H1 (cell line): ENCODE measurements at regions not wholly inside any gene's neighbourhood (a gene's known extent, or its start where the extent isn't known, plus 50 kb on each side); places are given as distances from the start of the nearest gene placed in this dataset.

Experiments
- CTCF ChIA-PET: fragments of 300-600 bp; sonication (Branson Sonifier 250); formaldehyde crosslinking; loops from one replicate; lab custom pipeline; 2021; ENCODE audit not compliant: partially characterized antibody; lab: Charles Lee
- POLR2A ChIA-PET: fragments of 300-600 bp; sonication (Branson Sonifier 250); formaldehyde crosslinking; loops from one replicate; lab custom pipeline; 2021; ENCODE audit warnings: inconsistent platforms; ENCODE audit not compliant: partially characterized antibody; lab: Charles Lee
- DNase-seq, 2 experiments: peaks; one replicate each; pipeline versions ENCODE4 v3.0.0 to v3.0.0-alpha.2; 2010 to 2022; ENCODE audit warnings: low spot score in 2 of 2, low read depth in 1 of 2, mixed read lengths in 1 of 2
- FAIRE-seq: peaks from 2 replicates; lab custom pipeline; 2011; peaks lifted over from hg19 to GRCh38; lab: Jason Lieb, UNC
- H2AFZ ChIP-seq: 2 replicates; pipeline ENCODE4 v1.8.1; 2012; ENCODE audit warnings: low read length, inconsistent platforms
- H2AK5ac ChIP-seq: 2 replicates; pipeline ENCODE4 v1.6.1; 2013; ENCODE audit warnings: low read depth, low read length
- H2BK120ac ChIP-seq: replicated peaks from 2 replicates; pipeline ENCODE3; 2013; ENCODE audit warnings: low read depth, low read length, inconsistent platforms
- H2BK12ac ChIP-seq: 2 replicates; pipeline ENCODE4 v1.6.1; 2013; ENCODE audit warnings: low read depth, low read length
- H2BK15ac ChIP-seq: 2 replicates; pipeline ENCODE4 v1.6.1; 2013; ENCODE audit warnings: low read length
- H2BK20ac ChIP-seq: 2 replicates; pipeline ENCODE4 v1.6.1; 2013; ENCODE audit warnings: low read length
- H2BK5ac ChIP-seq: 2 replicates; pipeline ENCODE4 v1.6.1; 2013; ENCODE audit warnings: low read depth, low read length
- H3K14ac ChIP-seq: 2 replicates; pipeline ENCODE4 v1.6.1; 2013; ENCODE audit warnings: inconsistent platforms; ENCODE audit not compliant: insufficient read length
- H3K18ac ChIP-seq: 2 replicates; pipeline ENCODE4 v1.6.1; 2013; ENCODE audit warnings: low read length; ENCODE audit errors: extremely low read depth
- H3K23ac ChIP-seq: 2 replicates; pipeline ENCODE4 v1.6.1; 2013; ENCODE audit warnings: inconsistent platforms; ENCODE audit not compliant: insufficient read length
- H3K23me2 ChIP-seq: 2 replicates; pipeline ENCODE4 v1.6.1; 2013; ENCODE audit warnings: low read depth, low read length
- H3K27ac ChIP-seq: 2 replicates; pipeline ENCODE4 v1.6.1; 2011; ENCODE audit warnings: low read depth, low read length, inconsistent platforms
- H3K27me3 ChIP-seq, 4 experiments: replicated peaks in 1 of 4; 1 replicate in 1 of 4; 2 replicates in 3 of 4; pipeline versions ENCODE4 v1.6.1 to v1.8.1; 2011 to 2013; ENCODE audit warnings: low read length in 3 of 4, mild to moderate bottlenecking in 3 of 4, inconsistent platforms in 2 of 4, mixed read lengths in 2 of 4, moderate library complexity in 1 of 4; ENCODE audit not compliant: control insufficient read depth in 3 of 4, insufficient read depth in 3 of 4; ENCODE audit errors: extremely low read depth in 1 of 4
- H3K36me3 ChIP-seq, 4 experiments: 2 replicates each; pipeline versions ENCODE4 v1.6.1 to v1.8.1; 2011 to 2013; ENCODE audit warnings: mild to moderate bottlenecking in 4 of 4, low read length in 3 of 4, moderate library complexity in 2 of 4, control low read depth in 1 of 4, inconsistent platforms in 1 of 4; ENCODE audit not compliant: insufficient read depth in 4 of 4, control insufficient read depth in 2 of 4
- H3K4ac ChIP-seq: replicated peaks from 2 replicates; pipeline ENCODE3; 2013; ENCODE audit warnings: low read length, low read depth, mixed read lengths, inconsistent platforms; ENCODE audit not compliant: insufficient read length
- H3K4me1 ChIP-seq, 4 experiments: replicated peaks in 1 of 4; 1 replicate in 1 of 4; 2 replicates in 3 of 4; pipeline versions ENCODE4 v1.6.1 to v1.8.1; 2011 to 2013; ENCODE audit warnings: low read length in 3 of 4, inconsistent platforms in 2 of 4, mixed read lengths in 1 of 4; ENCODE audit not compliant: insufficient read depth in 4 of 4, control insufficient read depth in 3 of 4
- H3K4me2 ChIP-seq, 2 experiments: 2 replicates each; pipeline versions ENCODE4 v1.6.1 to v1.8.1; 2011 to 2013; ENCODE audit warnings: low read depth in 2 of 2, low read length in 2 of 2, control low read depth in 1 of 2, inconsistent platforms in 1 of 2, mild to moderate bottlenecking in 1 of 2; ENCODE audit not compliant: insufficient read depth in 1 of 2
- H3K4me3 ChIP-seq, 4 experiments: fragments of 200-600, 300-600 bp in 1 of 4; sonication (generic), shearing (Covaris generic), sonication (Bioruptor Twin) in 1 of 4; 2 replicates each; pipeline versions ENCODE4 v1.5.1 to v1.8.1; 2011 to 2016; ENCODE audit warnings: low read length in 4 of 4, low read depth in 3 of 4, control low read depth in 2 of 4, inconsistent platforms in 2 of 4, mild to moderate bottlenecking in 2 of 4, mixed read lengths in 1 of 4, moderate library complexity in 1 of 4; ENCODE audit not compliant: insufficient read depth in 2 of 4; ENCODE audit errors: extremely low read depth in 1 of 4
- H3K56ac ChIP-seq: replicated peaks from 2 replicates; pipeline ENCODE3; 2013; ENCODE audit warnings: low read depth, mild to moderate bottlenecking, mixed read lengths, low read length, inconsistent platforms; ENCODE audit not compliant: insufficient read length
- H3K79me1 ChIP-seq: 2 replicates; pipeline ENCODE4 v1.6.1; 2013; ENCODE audit warnings: low read depth, low read length, control low read depth
- H3K79me2 ChIP-seq, 2 experiments: 2 replicates each; pipeline versions ENCODE4 v1.6.1 to v1.8.1; 2012 to 2013; ENCODE audit warnings: low read length in 2 of 2, mild to moderate bottlenecking in 2 of 2, inconsistent platforms in 1 of 2; ENCODE audit not compliant: insufficient read depth in 2 of 2, control insufficient read depth in 1 of 2
- H3K9ac ChIP-seq, 4 experiments: replicated peaks in 1 of 4; 1 replicate in 1 of 4; 2 replicates in 3 of 4; pipeline versions ENCODE4 v1.6.1 to v1.8.1; 2011 to 2013; ENCODE audit warnings: low read depth in 3 of 4, low read length in 3 of 4, control low read depth in 2 of 4, mild to moderate bottlenecking in 2 of 4, moderate library complexity in 2 of 4, inconsistent platforms in 1 of 4; ENCODE audit errors: extremely low read depth in 1 of 4
- H3K9me3 ChIP-seq, 2 experiments: 2 replicates each; pipeline versions ENCODE4 v1.6.1 to v1.8.1; 2012 to 2013; ENCODE audit warnings: mild to moderate bottlenecking in 2 of 2, moderate library complexity in 2 of 2, control low read depth in 1 of 2, inconsistent platforms in 1 of 2, low read depth in 1 of 2, low read length in 1 of 2, mixed read lengths in 1 of 2; ENCODE audit not compliant: insufficient read depth in 2 of 2
- H4K20me1 ChIP-seq, 2 experiments: replicated peaks in 1 of 2; 2 replicates each; pipeline versions ENCODE3 to v1.8.1; 2011 to 2013; ENCODE audit warnings: inconsistent platforms in 2 of 2, low read length in 2 of 2, mild to moderate bottlenecking in 1 of 2; ENCODE audit not compliant: insufficient read depth in 2 of 2, control insufficient read depth in 1 of 2
- H4K5ac ChIP-seq: 2 replicates; pipeline ENCODE4 v1.6.1; 2013; ENCODE audit warnings: low read length, low read depth, mixed read lengths, inconsistent platforms; ENCODE audit not compliant: insufficient read length
- H4K8ac ChIP-seq: 2 replicates; pipeline ENCODE4 v1.8.0; 2013; ENCODE audit warnings: mild to moderate bottlenecking, moderate library complexity, low read length, inconsistent platforms; ENCODE audit not compliant: insufficient read depth; ENCODE audit errors: extremely low read depth
- H4K91ac ChIP-seq: replicated peaks from 2 replicates; pipeline ENCODE3; 2013; ENCODE audit warnings: low read length, mixed read lengths, inconsistent platforms; ENCODE audit not compliant: insufficient read length
- BRCA1 ChIP-seq: IDR thresholded peaks from 2 replicates; pipeline ENCODE4 v1.6.1; 2012; ENCODE audit warnings: low read depth, low read length, improper control_type of control experiment
- CBX8 ChIP-seq: fragments of 300-800, 300-1000 bp; sonication (generic); IDR thresholded peaks from 2 replicates; pipeline ENCODE4 v1.7.1; 2016; ENCODE audit warnings: low read depth, low read length, borderline replicate concordance
- CHD2 ChIP-seq: IDR thresholded peaks from 2 replicates; pipeline ENCODE4 v1.6.1; 2012; ENCODE audit warnings: low read length, improper control_type of control experiment
- CTBP2 ChIP-seq: IDR thresholded peaks from 2 replicates; pipeline ENCODE4 v1.7.0; 2011; ENCODE audit warnings: borderline replicate concordance, mild to moderate bottlenecking, moderate library complexity, mixed read lengths, low read length; ENCODE audit not compliant: insufficient read depth, insufficient read length
- JUN ChIP-seq: IDR thresholded peaks from 2 replicates; pipeline ENCODE4 v1.6.1; 2011; ENCODE audit warnings: low read depth, mild to moderate bottlenecking, improper control_type of control experiment, low read length
- JUND ChIP-seq: IDR thresholded peaks from 2 replicates; pipeline ENCODE4 v1.6.1; 2011; ENCODE audit warnings: mild to moderate bottlenecking, improper control_type of control experiment, low read length
- MAFK ChIP-seq: IDR thresholded peaks from 2 replicates; pipeline ENCODE4 v1.6.1; 2012; ENCODE audit warnings: low read depth, mild to moderate bottlenecking, improper control_type of control experiment, low read length
- NANOG ChIP-seq: IDR thresholded peaks from 2 replicates; pipeline ENCODE4 v1.6.1; 2011; ENCODE audit warnings: low read length, low read depth, mild to moderate bottlenecking, inconsistent platforms; ENCODE audit not compliant: insufficient read depth, poor library complexity, severe bottlenecking
- RFX5 ChIP-seq: IDR thresholded peaks from 2 replicates; pipeline ENCODE4 v1.6.1; 2011; ENCODE audit warnings: low read depth, low read length, improper control_type of control experiment, borderline replicate concordance
- TCF12 ChIP-seq: IDR thresholded peaks from 2 replicates; pipeline ENCODE4 v1.6.1; 2011; ENCODE audit warnings: low read depth, mild to moderate bottlenecking, low read length
- TEAD4 ChIP-seq: IDR thresholded peaks from 2 replicates; pipeline ENCODE4 v1.6.1; 2012; ENCODE audit warnings: low read depth, low read length, inconsistent platforms, mixed read lengths
- WGBS, 2 experiments: shearing (Covaris generic) in 1 of 2; methylation state at CpG; one replicate each; pipeline versions ENCODE4 v1.1.6 to v1.1.7; 2013 to 2015; ENCODE audit warnings: low lambda C conversion rate in 2 of 2, mixed read lengths in 2 of 2, inconsistent platforms in 1 of 2, low coverage in 1 of 2, missing lambda C conversion rate in 1 of 2; ENCODE audit not compliant: insufficient replicate concordance in 2 of 2, insufficient coverage in 1 of 2, insufficient read length in 1 of 2; ENCODE audit errors: extremely low coverage in 1 of 2, missing lambda C conversion rate in 1 of 2; 5-methylcytosine and 5-hydroxymethylcytosine counted together
- TF ChIP-seq, protein P1 (sequence below): IDR thresholded peaks from 2 replicates; pipeline ENCODE4 v1.6.1; 2011; ENCODE audit warnings: low read depth, mild to moderate bottlenecking, low read length; ENCODE audit not compliant: insufficient read depth

DNA sequence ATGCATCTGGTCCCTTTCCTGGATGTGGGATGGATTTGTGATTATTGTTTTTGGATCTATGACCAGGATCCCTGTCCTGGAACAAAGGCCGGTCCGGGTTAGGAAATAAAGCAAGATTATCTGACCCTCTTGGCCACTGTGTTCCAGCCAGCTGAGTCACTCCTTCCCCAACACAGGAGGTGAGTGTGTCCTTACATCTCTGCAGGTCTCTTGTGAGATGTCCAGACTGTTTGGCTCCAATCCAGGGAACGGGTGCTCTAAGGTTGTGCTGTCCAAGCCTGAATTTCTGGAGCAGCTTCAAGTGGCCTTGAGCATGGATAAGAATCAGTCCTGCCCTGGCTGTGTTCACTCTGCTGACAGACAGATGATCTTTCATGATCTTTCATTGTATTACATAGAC lies 136.5 kb upstream of the CCL2 start:
- peak in 1 of 2 experiments; percentile 17 for DNase-seq
- TF ChIP-seq JUND (no peak), MAFK (no peak), CHD2 (no peak), TCF12 (no peak), TEAD4 (no peak), RFX5 (no peak), BRCA1 (no peak), JUN (no peak), CBX8 (no peak), NANOG (no peak), CTBP2 (no peak)
- TF ChIP-seq, protein P1, sequence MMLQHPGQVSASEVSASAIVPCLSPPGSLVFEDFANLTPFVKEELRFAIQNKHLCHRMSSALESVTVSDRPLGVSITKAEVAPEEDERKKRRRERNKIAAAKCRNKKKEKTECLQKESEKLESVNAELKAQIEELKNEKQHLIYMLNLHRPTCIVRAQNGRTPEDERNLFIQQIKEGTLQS, result no peak
- Histone ChIP-seq H3K79me1 (no peaks in the 10 kb centered on the region; the same call in 1 of the 2 replicates), H3K23me2 (no peaks in the 10 kb centered on the region), H3K4me3 (no peak overlapping the region), H3K27me3 (no peaks in the 10 kb centered on the region), H3K23ac (no peak overlapping the region), H3K36me3 (no peaks in the 10 kb centered on the region), H3K14ac (no peak overlapping the region), H3K4me2 (no peak overlapping the region), H2BK120ac (no peak overlapping the region), H2BK12ac (no peak overlapping the region), H2AFZ (no peak overlapping the region), H3K79me2 (no peaks in the 10 kb centered on the region), H2BK15ac (no peak overlapping the region), H3K9me3 (no peaks in the 10 kb centered on the region), H4K91ac (no peak overlapping the region), H3K9ac (no peak overlapping the region), H4K8ac (peak overlapping the region; percentile 65; the same call in 1 of the 2 replicates), H4K5ac (no peak overlapping the region), H3K18ac (no peak overlapping the region), H2BK20ac (no peak overlapping the region), H3K56ac (no peak overlapping the region), H3K27ac (no peak overlapping the region), H2BK5ac (no peak overlapping the region), H2AK5ac (no peak overlapping the region), H3K4me1 (no peaks in the 10 kb centered on the region), H3K4ac (no peak overlapping the region), H4K20me1 (no peaks in the 10 kb centered on the region)
- WGBS, 2 experiments, result 98% methylated on average over 3 of the region's 3 CpGs; no CpG with 5 or more reads in 1 of the 2 experiments
- CTCF ChIA-PET, result interaction anchor here (0.5 to 2.6 kb wide), 5 partner anchors 9 to 225 kb away, joined by 3 to 19 read pairs (median 4); no protein-coding TSS in a partner anchor
- FAIRE-seq, result no peak
- POLR2A ChIA-PET, result no interaction called here
